ENCODE measurements at regions not wholly inside any gene's neighbourhood (a gene's known extent, or its start where the extent isn't known, plus 50 kb on each side); places are given as distances from the start of the nearest gene placed in this dataset.

- no peak overlapping the region for H3K27ac ChIP-seq (ENCODE audit: low read length)
- no peak overlapping the region for H3K9ac ChIP-seq (ENCODE audit: low read length in 2 of 2)
- no peaks in the 10 kb centered on the region for H3K27me3 ChIP-seq (ENCODE audit: control insufficient read depth in 1 of 2, insufficient read depth in 2 of 2, low read length in 2 of 2)
- peaks cover 14% of the 10 kb centered on the region for H3K4me1 ChIP-seq (ENCODE audit: control insufficient read depth, insufficient read depth, low read length)
- H3K4me3 ChIP-seq (ENCODE audit: low read length in 2 of 2) = no peak overlapping the region
- no peaks in the 10 kb centered on the region for H3K9me3 ChIP-seq (ENCODE audit: control insufficient read depth in 2 of 2, low read length in 2 of 2)
- H3K36me3 ChIP-seq (ENCODE audit: control insufficient read depth in 2 of 2, insufficient read depth in 2 of 2, low read length in 2 of 2) = no peaks in the 10 kb centered on the region
These were observed 111.2 kb upstream of the TMEM72 start for GRCh38 chr10:44799966-44800365.

GRCh38 chr10:44801383-44802327, 109.5 kb upstream of the TMEM72 start:
- H3K9ac ChIP-seq (ENCODE audit: low read length in 2 of 2) = no peak overlapping the region
- H3K27ac ChIP-seq (ENCODE audit: low read length) = no peak overlapping the region
- H3K4me3 ChIP-seq (ENCODE audit: low read length in 2 of 2) = no peak overlapping the region
- H3K27me3 ChIP-seq (ENCODE audit: control insufficient read depth in 1 of 2, insufficient read depth in 2 of 2, low read length in 2 of 2) = no peaks in the 10 kb centered on the region
- no peaks in the 10 kb centered on the region for H3K9me3 ChIP-seq (ENCODE audit: control insufficient read depth in 2 of 2, low read length in 2 of 2)
- no peaks in the 10 kb centered on the region for H3K36me3 ChIP-seq (ENCODE audit: control insufficient read depth in 2 of 2, insufficient read depth in 2 of 2, low read length in 2 of 2)
- peaks cover 14% of the 10 kb centered on the region for H3K4me1 ChIP-seq (ENCODE audit: control insufficient read depth, insufficient read depth, low read length)

- peaks cover 18% of the 10 kb centered on the region for H3K4me1 ChIP-seq (ENCODE audit: control insufficient read depth, insufficient read depth, low read length)
- H3K9ac ChIP-seq (ENCODE audit: low read length in 2 of 2) = no peak overlapping the region
- no peak overlapping the region for H3K27ac ChIP-seq (ENCODE audit: low read length)
- no peaks in the 10 kb centered on the region for H3K27me3 ChIP-seq (ENCODE audit: control insufficient read depth in 1 of 2, insufficient read depth in 2 of 2, low read length in 2 of 2)
- no peaks in the 10 kb centered on the region for H3K9me3 ChIP-seq (ENCODE audit: control insufficient read depth in 2 of 2, low read length in 2 of 2)
- H3K4me3 ChIP-seq (ENCODE audit: low read length in 2 of 2) = no peak overlapping the region
- H3K36me3 ChIP-seq (ENCODE audit: control insufficient read depth in 2 of 2, insufficient read depth in 2 of 2, low read length in 2 of 2) = no peaks in the 10 kb centered on the region
These were observed 107.3 kb upstream of the TMEM72 start for GRCh38 chr10:44803862-44804261.

- Histone ChIP-seq H3K9me3 (ENCODE audit: control insufficient read depth in 2 of 2, low read length in 2 of 2) (no peaks in the 10 kb centered on the region), H3K27ac (ENCODE audit: low read length) (no peak overlapping the region), H3K9ac (ENCODE audit: low read length in 2 of 2) (no peak overlapping the region), H3K27me3 (ENCODE audit: control insufficient read depth in 1 of 2, insufficient read depth in 2 of 2, low read length in 2 of 2) (no peaks in the 10 kb centered on the region), H3K36me3 (ENCODE audit: control insufficient read depth in 2 of 2, insufficient read depth in 2 of 2, low read length in 2 of 2) (no peaks in the 10 kb centered on the region), H3K4me3 (ENCODE audit: low read length in 2 of 2) (no peak overlapping the region), H3K4me1 (ENCODE audit: control insufficient read depth, insufficient read depth, low read length) (peaks cover 18% of the 10 kb centered on the region)
These were observed 106.5 kb upstream of the TMEM72 start for GRCh38 chr10:44804661-44805060.

- Histone ChIP-seq H3K4me3 (ENCODE audit: low read length in 2 of 2) (no peak overlapping the region), H3K9ac (ENCODE audit: low read length in 2 of 2) (no peak overlapping the region), H3K4me1 (ENCODE audit: control insufficient read depth, insufficient read depth, low read length) (peaks cover 18% of the 10 kb centered on the region), H3K36me3 (ENCODE audit: control insufficient read depth in 2 of 2, insufficient read depth in 2 of 2, low read length in 2 of 2) (no peaks in the 10 kb centered on the region), H3K27ac (ENCODE audit: low read length) (no peak overlapping the region), H3K27me3 (ENCODE audit: control insufficient read depth in 1 of 2, insufficient read depth in 2 of 2, low read length in 2 of 2) (no peaks in the 10 kb centered on the region), H3K9me3 (ENCODE audit: control insufficient read depth in 2 of 2, low read length in 2 of 2) (no peaks in the 10 kb centered on the region)
These were observed 105.5 kb upstream of the TMEM72 start for GRCh38 chr10:44805466-44806210.

GRCh38 chr10:44806950-44807349, 104.2 kb upstream of the TMEM72 start:
- H3K27ac ChIP-seq (ENCODE audit: low read length) = no peak overlapping the region
- H3K27me3 ChIP-seq (ENCODE audit: control insufficient read depth in 1 of 2, insufficient read depth in 2 of 2, low read length in 2 of 2) = no peaks in the 10 kb centered on the region
- H3K36me3 ChIP-seq (ENCODE audit: control insufficient read depth in 2 of 2, insufficient read depth in 2 of 2, low read length in 2 of 2) = no peaks in the 10 kb centered on the region
- H3K9ac ChIP-seq (ENCODE audit: low read length in 2 of 2) = no peak overlapping the region
- H3K4me3 ChIP-seq (ENCODE audit: low read length in 2 of 2) = no peak overlapping the region
- H3K4me1 ChIP-seq (ENCODE audit: control insufficient read depth, insufficient read depth, low read length) = peaks cover 16% of the 10 kb centered on the region
- no peaks in the 10 kb centered on the region for H3K9me3 ChIP-seq (ENCODE audit: control insufficient read depth in 2 of 2, low read length in 2 of 2)

GRCh38 chr10:44807451-44807850, 103.7 kb upstream of the TMEM72 start:
- Histone ChIP-seq H3K4me3 (ENCODE audit: low read length in 2 of 2) (no peak overlapping the region), H3K4me1 (ENCODE audit: control insufficient read depth, insufficient read depth, low read length) (peaks cover 13% of the 10 kb centered on the region), H3K9ac (ENCODE audit: low read length in 2 of 2) (no peak overlapping the region), H3K27ac (ENCODE audit: low read length) (no peak overlapping the region), H3K27me3 (ENCODE audit: control insufficient read depth in 1 of 2, insufficient read depth in 2 of 2, low read length in 2 of 2) (no peaks in the 10 kb centered on the region), H3K36me3 (ENCODE audit: control insufficient read depth in 2 of 2, insufficient read depth in 2 of 2, low read length in 2 of 2) (no peaks in the 10 kb centered on the region), H3K9me3 (ENCODE audit: control insufficient read depth in 2 of 2, low read length in 2 of 2) (no peaks in the 10 kb centered on the region)

- Histone ChIP-seq H3K27me3 (ENCODE audit: control insufficient read depth in 1 of 2, insufficient read depth in 2 of 2, low read length in 2 of 2) (no peaks in the 10 kb centered on the region), H3K4me3 (ENCODE audit: low read length in 2 of 2) (no peak overlapping the region), H3K36me3 (ENCODE audit: control insufficient read depth in 2 of 2, insufficient read depth in 2 of 2, low read length in 2 of 2) (no peaks in the 10 kb centered on the region), H3K9ac (ENCODE audit: low read length in 2 of 2) (no peak overlapping the region), H3K9me3 (ENCODE audit: control insufficient read depth in 2 of 2, low read length in 2 of 2) (no peaks in the 10 kb centered on the region), H3K27ac (ENCODE audit: low read length) (no peak overlapping the region), H3K4me1 (ENCODE audit: control insufficient read depth, insufficient read depth, low read length) (peaks cover 5% of the 10 kb centered on the region)
These were observed 101.5 kb upstream of the TMEM72 start for GRCh38 chr10:44809647-44810046.

- H3K4me1 ChIP-seq (ENCODE audit: control insufficient read depth, insufficient read depth, low read length) = peaks cover 5% of the 10 kb centered on the region
- no peaks in the 10 kb centered on the region for H3K27me3 ChIP-seq (ENCODE audit: control insufficient read depth in 1 of 2, insufficient read depth in 2 of 2, low read length in 2 of 2)
- H3K4me3 ChIP-seq (ENCODE audit: low read length in 2 of 2) = no peak overlapping the region
- H3K36me3 ChIP-seq (ENCODE audit: control insufficient read depth in 2 of 2, insufficient read depth in 2 of 2, low read length in 2 of 2) = no peaks in the 10 kb centered on the region
- H3K27ac ChIP-seq (ENCODE audit: low read length) = no peak overlapping the region
- no peaks in the 10 kb centered on the region for H3K9me3 ChIP-seq (ENCODE audit: control insufficient read depth in 2 of 2, low read length in 2 of 2)
- H3K9ac ChIP-seq (ENCODE audit: low read length in 2 of 2) = no peak overlapping the region
These were observed 100.1 kb upstream of the TMEM72 start for GRCh38 chr10:44811072-44811471.

- H3K27ac ChIP-seq (ENCODE audit: low read length) = no peak overlapping the region
- H3K27me3 ChIP-seq (ENCODE audit: control insufficient read depth in 1 of 2, insufficient read depth in 2 of 2, low read length in 2 of 2) = no peaks in the 10 kb centered on the region
- no peaks in the 10 kb centered on the region for H3K36me3 ChIP-seq (ENCODE audit: control insufficient read depth in 2 of 2, insufficient read depth in 2 of 2, low read length in 2 of 2)
- H3K4me1 ChIP-seq (ENCODE audit: control insufficient read depth, insufficient read depth, low read length) = peaks cover under 1% of the 10 kb centered on the region
- no peak overlapping the region for H3K4me3 ChIP-seq (ENCODE audit: low read length in 2 of 2)
- no peaks in the 10 kb centered on the region for H3K9me3 ChIP-seq (ENCODE audit: control insufficient read depth in 2 of 2, low read length in 2 of 2)
- H3K9ac ChIP-seq (ENCODE audit: low read length in 2 of 2) = no peak overlapping the region
These were observed 97.9 kb upstream of the TMEM72 start for GRCh38 chr10:44813201-44813600.

GRCh38 chr10:44814929-44815328, 96.2 kb upstream of the TMEM72 start:
- no peak overlapping the region for H3K27ac ChIP-seq (ENCODE audit: low read length)
- no peak overlapping the region for H3K9ac ChIP-seq (ENCODE audit: low read length in 2 of 2)
- peaks cover 7% of the 10 kb centered on the region for H3K4me1 ChIP-seq (ENCODE audit: control insufficient read depth, insufficient read depth, low read length)
- H3K9me3 ChIP-seq (ENCODE audit: control insufficient read depth in 2 of 2, low read length in 2 of 2) = no peaks in the 10 kb centered on the region
- H3K27me3 ChIP-seq (ENCODE audit: control insufficient read depth in 1 of 2, insufficient read depth in 2 of 2, low read length in 2 of 2) = peaks cover 0 to 2% of the 10 kb centered on the region in 2 donors
- no peak overlapping the region for H3K4me3 ChIP-seq (ENCODE audit: low read length in 2 of 2)
- H3K36me3 ChIP-seq (ENCODE audit: control insufficient read depth in 2 of 2, insufficient read depth in 2 of 2, low read length in 2 of 2) = no peaks in the 10 kb centered on the region
